ENCODE measurements at regions not wholly inside any gene's neighbourhood (a gene's known extent, or its start where the extent isn't known, plus 50 kb on each side); places are given as distances from the start of the nearest gene placed in this dataset.

GRCh38 chr10:1851762-1852161 lies 114.4 kb upstream of the ADARB2 start:
- H3K27me3 ChIP-seq (ENCODE audit: control insufficient read depth, insufficient read depth, low read length), result no peaks in the 10 kb centered on the region
- H3K36me3 ChIP-seq (ENCODE audit: control insufficient read depth, insufficient read depth, low read length), result no peaks in the 10 kb centered on the region
- no peak overlapping the region for H3K9ac ChIP-seq (ENCODE audit: low read depth, low read length)
- no peak overlapping the region for H4K91ac ChIP-seq (ENCODE audit: insufficient read depth, low read depth, low read length)
- in situ Hi-C loops (cut with MboI; ENCODE audit: low sequenced_read_pairs), result no loop called here
- no peaks in the 10 kb centered on the region for H3K4me1 ChIP-seq (ENCODE audit: control insufficient read depth, insufficient read depth, low read length)
- H3K4me2 ChIP-seq (ENCODE audit: low read depth, low read length), result no peak overlapping the region
- ChIA-PET POLR2A (ENCODE audit: unreplicated experiment) (no interaction called here), CTCF (no interaction called here)
- H2AFZ ChIP-seq (replicated peaks; ENCODE audit: low read length, poor library complexity), result no peak overlapping the region
- H4K8ac ChIP-seq (ENCODE audit: low read depth in 2 of 2, low read length in 2 of 2), result no peak overlapping the region
- H4K20me1 ChIP-seq (ENCODE audit: insufficient read depth, low read length), result no peaks in the 10 kb centered on the region
- H4K5ac ChIP-seq (ENCODE audit: low read depth, low read length), result no peak overlapping the region
- TF ChIP-seq CHD1 (IDR thresholded peaks at IDR 0.05; ENCODE audit: low read depth, low read length), result no peak
- TF ChIP-seq BHLHE40 (IDR thresholded peaks at IDR 0.05; ENCODE audit: low read depth, low read length), result no peak
- TF ChIP-seq CTCF (conservative IDR thresholded peaks at IDR 0.05; ENCODE audit: low read depth, low read length), result no peak
- TF ChIP-seq CEBPB (IDR thresholded peaks at IDR 0.05; ENCODE audit: low read depth, low read length), result no peak
- TF ChIP-seq RFX5 (IDR thresholded peaks at IDR 0.05; ENCODE audit: low read depth, low read length), result no peak
- TF ChIP-seq MAZ (IDR thresholded peaks at IDR 0.05; ENCODE audit: borderline replicate concordance, low read depth, low read length), result no peak
- TF ChIP-seq NFE2L2 (IDR thresholded peaks at IDR 0.05; ENCODE audit: low read depth, low read length), result no peak
- TF ChIP-seq FOS (IDR thresholded peaks at IDR 0.05; ENCODE audit: low read depth, low read length), result no peak
- no peak for TF ChIP-seq MXI1 (IDR thresholded peaks at IDR 0.05; ENCODE audit: borderline replicate concordance, low read depth, low read length)
- no peak for TF ChIP-seq SMC3 (IDR thresholded peaks at IDR 0.05; ENCODE audit: low read depth, low read length)
- TF ChIP-seq ELK1 (IDR thresholded peaks at IDR 0.05; ENCODE audit: borderline replicate concordance, low read depth, low read length), result no peak
- TF ChIP-seq USF2 (IDR thresholded peaks at IDR 0.05; ENCODE audit: low read depth, low read length), result no peak
- TF ChIP-seq RCOR1 (IDR thresholded peaks at IDR 0.05; ENCODE audit: insufficient replicate concordance, low read length), result no peak
- no peak for TF ChIP-seq RAD21 (IDR thresholded peaks at IDR 0.05; ENCODE audit: low read length)
- TF ChIP-seq POLR2A (IDR thresholded peaks at IDR 0.05; ENCODE audit: low read depth, low read length), result no peak
- TF ChIP-seq MAFK (IDR thresholded peaks at IDR 0.05; ENCODE audit: low read depth, low read length), result no peak
- DNase-seq, result no peak
- no peaks in the 10 kb centered on the region for H3K9me1 ChIP-seq (ENCODE audit: insufficient read depth, low read length)
- H3K18ac ChIP-seq (ENCODE audit: low read depth, low read length), result no peak overlapping the region
- H3K9me3 ChIP-seq (ENCODE audit: control insufficient read depth, insufficient read depth, low read length), result peaks cover 31% of the 10 kb centered on the region
- H3K27ac ChIP-seq (ENCODE audit: insufficient read depth, low read length), result no peak overlapping the region
- ATAC-seq (ENCODE audit: low read depth), result no peak
- dilution Hi-C loops (cut with HindIII; ENCODE audit: low sequenced_read_pairs, unreplicated experiment), result no loop called here
- H2BK15ac ChIP-seq (ENCODE audit: low read depth, low read length), result no peak overlapping the region
- no TSS peak for BruUV-seq (replicated peaks)
- H2AK5ac ChIP-seq (ENCODE audit: low read depth, low read length), result no peak overlapping the region
- H2AK9ac ChIP-seq (replicated peaks; ENCODE audit: low read depth, low read length, poor library complexity), result no peak overlapping the region
- H3K4me3 ChIP-seq (ENCODE audit: insufficient read depth, low read depth, low read length), result no peak overlapping the region
- no peak overlapping the region for H3K14ac ChIP-seq (replicated peaks; ENCODE audit: low read depth, low read length)
- intact Hi-C loops (cut with micrococcal nuclease), result no loop called here
- H2BK5ac ChIP-seq (ENCODE audit: low read depth, low read length, poor library complexity, severe bottlenecking), result no peak overlapping the region
- H2BK20ac ChIP-seq (ENCODE audit: low read depth, low read length), result no peak overlapping the region
- WGBS, 2 experiments (ENCODE audit: extremely low coverage in 2 of 2, insufficient read length in 1 of 2), result 69% methylated on average over 7 of the region's 8 CpGs; no CpG with 5 or more reads in 1 of the 2 experiments
- H2BK120ac ChIP-seq (ENCODE audit: low read depth, low read length), result no peak overlapping the region
- no peaks in the 10 kb centered on the region for H3K79me1 ChIP-seq (ENCODE audit: low read depth in 1 of 2, low read length in 2 of 2)
- H3K56ac ChIP-seq (ENCODE audit: extremely low read depth, insufficient read depth, low read length), result no peak overlapping the region
- no peak overlapping the region for H3K23ac ChIP-seq (ENCODE audit: low read depth, low read length)
- H3K4ac ChIP-seq (ENCODE audit: low read depth, low read length), result no peak overlapping the region
